Ecto neural progenitor cell (in vitro differentiated cells): ENCODE measurements at regions not wholly inside any gene's neighbourhood (a gene's known extent, or its start where the extent isn't known, plus 50 kb on each side); places are given as distances from the start of the nearest gene placed in this dataset.

Experiments
- DNase-seq: peaks from one replicate; pipeline ENCODE4 v3.0.0-alpha.2; 2018; ENCODE audit warnings: low spot score

GRCh38 chr3:113138839-113139743 is 72.3 kb upstream of the BOC start:
- no peak for DNase-seq

- no peak for DNase-seq
These were observed 70.5 kb upstream of the BOC start for GRCh38 chr3:113140876-113141275.

GRCh38 chr3:113141543-113141942 is 69.8 kb upstream of the BOC start:
- DNase-seq = no peak

GRCh38 chr3:113142476-113142875 is 68.9 kb upstream of the BOC start:
- DNase-seq = no peak

GRCh38 chr3:113143353-113143752 is 68.0 kb upstream of the BOC start:
- DNase-seq = no peak

GRCh38 chr3:113147681-113148261 is 63.6 kb upstream of the BOC start:
- no peak for DNase-seq

- no peak for DNase-seq
These were observed 63.1 kb upstream of the BOC start for GRCh38 chr3:113148284-113148683.

- no peak for DNase-seq
These were observed 61.1 kb upstream of the BOC start for GRCh38 chr3:113150250-113150649.

- no peak for DNase-seq
These were observed 59.8 kb upstream of the BOC start for GRCh38 chr3:113151461-113152031.

- no peak for DNase-seq
These were observed 58.5 kb upstream of the BOC start for GRCh38 chr3:113152849-113153248.

GRCh38 chr3:113153499-113154107 is 57.8 kb upstream of the BOC start:
- DNase-seq = no peak

- no peak for DNase-seq
These were observed 54.5 kb upstream of the BOC start for GRCh38 chr3:113156816-113157333.

- no peak for DNase-seq
These were observed 53.8 kb upstream of the BOC start for GRCh38 chr3:113157408-113158030.

GRCh38 chr3:113158171-113158570 is 53.2 kb upstream of the BOC start:
- DNase-seq = no peak
